ENCODE measurements at regions not wholly inside any gene's neighbourhood (a gene's known extent, or its start where the extent isn't known, plus 50 kb on each side); places are given as distances from the start of the nearest gene placed in this dataset.

DNA sequence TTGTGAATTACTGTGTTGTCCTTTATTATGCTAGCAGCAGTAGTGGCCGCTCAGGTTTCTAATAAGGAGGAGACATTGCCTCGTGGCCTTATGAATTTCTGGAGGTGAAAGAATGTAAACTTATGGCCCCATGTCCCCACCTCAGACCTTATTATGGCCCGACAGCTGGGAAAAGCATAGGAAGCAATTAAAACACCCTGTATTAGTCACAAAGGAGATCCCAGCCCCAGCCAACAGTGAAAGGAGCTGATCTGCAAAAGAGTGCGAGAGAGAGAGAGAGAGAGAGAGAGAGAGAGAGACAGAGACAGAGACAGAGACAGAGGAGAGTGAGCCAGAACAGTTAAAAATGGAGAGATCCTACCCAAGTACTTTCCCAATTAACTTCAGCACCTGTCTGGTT, 269.3 kb downstream of the DMRT2 start:
- H3K4me3 ChIP-seq (ENCODE audit: low read depth, low read length), result no peak overlapping the region
- TF ChIP-seq CTCF (IDR thresholded peaks at IDR 0.05; ENCODE audit: low read depth, low read length, missing control alignments), result no peak
- DNase-seq (ENCODE audit: low read depth), result no peak

GRCh38 chr9:1320051-1320557, 269.9 kb downstream of the DMRT2 start:
- no peak for DNase-seq (ENCODE audit: low read depth)
- no peak for TF ChIP-seq CTCF (IDR thresholded peaks at IDR 0.05; ENCODE audit: low read depth, low read length, missing control alignments)
- H3K4me3 ChIP-seq (ENCODE audit: low read depth, low read length), result no peak overlapping the region

- DNase-seq (ENCODE audit: low read depth), result no peak
- TF ChIP-seq CTCF (IDR thresholded peaks at IDR 0.05; ENCODE audit: low read depth, low read length, missing control alignments), result no peak
- H3K4me3 ChIP-seq (ENCODE audit: low read depth, low read length), result no peak overlapping the region
Observed at GRCh38 chr9:1320607-1321195, 270.5 kb downstream of the DMRT2 start.

DNA sequence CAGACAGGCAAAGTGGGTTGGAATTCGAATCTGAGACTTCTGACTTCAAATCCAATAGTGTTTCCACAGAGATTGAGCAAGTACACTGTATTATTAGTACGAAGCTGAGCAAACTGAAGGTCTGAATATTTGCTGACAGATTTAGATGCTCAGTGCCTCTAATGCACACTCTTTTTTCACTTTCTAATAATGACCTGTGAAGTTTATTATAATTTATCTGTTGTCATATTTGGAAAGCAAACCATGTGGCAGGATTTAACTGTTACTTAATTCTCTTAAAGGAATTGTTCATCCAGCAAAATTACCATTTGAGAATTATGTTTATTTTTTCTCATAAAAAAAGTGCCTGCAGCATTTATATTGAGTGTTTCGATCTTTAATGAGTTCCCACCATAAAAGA, 277.3 kb downstream of the DMRT2 start:
- no peak overlapping the region for H3K4me3 ChIP-seq (ENCODE audit: low read depth, low read length)
- no peak for TF ChIP-seq CTCF (IDR thresholded peaks at IDR 0.05; ENCODE audit: low read depth, low read length, missing control alignments)
- no peak for DNase-seq (ENCODE audit: low read depth)

DNA sequence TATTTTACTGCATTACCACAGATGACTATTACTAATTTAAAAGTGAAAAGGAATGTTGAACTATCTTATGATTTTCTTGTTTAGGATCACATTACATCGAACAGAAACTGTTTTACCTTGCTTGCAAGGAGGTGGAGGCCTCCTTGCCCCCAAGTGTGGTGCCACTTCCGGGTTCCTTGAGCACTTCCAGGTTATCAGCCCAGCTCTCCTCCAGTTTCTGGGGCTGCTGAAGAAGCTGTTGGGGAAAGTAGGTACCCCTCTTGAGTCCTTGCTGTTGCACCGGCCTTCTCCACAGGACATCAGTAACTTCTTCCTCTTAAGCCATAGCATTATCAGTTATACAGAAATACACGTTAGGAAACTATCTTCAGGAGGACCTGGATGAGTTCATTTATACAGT, 278.2 kb downstream of the DMRT2 start:
- no peak overlapping the region for H3K4me3 ChIP-seq (ENCODE audit: low read depth, low read length)
- TF ChIP-seq CTCF (IDR thresholded peaks at IDR 0.05; ENCODE audit: low read depth, low read length, missing control alignments), result no peak

DNA sequence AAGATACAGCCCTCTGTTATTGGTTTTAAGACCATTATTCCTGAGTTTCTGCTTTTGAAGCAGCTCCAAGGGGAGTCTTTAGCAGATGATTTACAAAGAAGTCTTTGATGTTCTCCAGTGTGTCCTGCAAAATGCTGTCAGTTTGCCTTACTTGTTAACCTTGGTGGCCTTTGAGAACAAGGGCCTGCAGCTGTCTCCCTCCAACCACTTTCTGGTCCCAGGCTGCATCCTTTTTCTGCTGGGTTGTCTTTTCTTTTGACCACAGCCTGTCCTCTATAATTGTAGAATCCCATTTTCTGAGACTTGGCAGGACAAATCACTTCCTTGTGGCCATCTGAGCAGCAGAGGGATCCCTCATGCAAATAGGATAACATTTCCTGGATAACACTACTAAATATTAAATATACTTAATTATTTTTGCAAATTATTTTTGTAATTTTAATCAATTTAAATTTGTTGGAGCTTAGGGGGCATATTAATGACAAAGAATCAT, 281.4 kb downstream of the DMRT2 start:
- TF ChIP-seq CTCF (IDR thresholded peaks at IDR 0.05; ENCODE audit: low read depth, low read length, missing control alignments), result no peak
- no peak for DNase-seq (ENCODE audit: low read depth)
- no peak overlapping the region for H3K4me3 ChIP-seq (ENCODE audit: low read depth, low read length)

More for the DNA sequence above, 278.2 kb downstream of the DMRT2 start:
- no peak for DNase-seq (ENCODE audit: low read depth)

- no peak overlapping the region for H3K4me3 ChIP-seq (ENCODE audit: low read depth, low read length)
- TF ChIP-seq CTCF (IDR thresholded peaks at IDR 0.05; ENCODE audit: low read depth, low read length, missing control alignments), result no peak
- no peak for DNase-seq (ENCODE audit: low read depth)
Observed at GRCh38 chr9:1332156-1332555, 282.0 kb downstream of the DMRT2 start.

All from GM12864 (cell line).